ENCODE measurements at regions not wholly inside any gene's neighbourhood (a gene's known extent, or its start where the extent isn't known, plus 50 kb on each side); places are given as distances from the start of the nearest gene placed in this dataset.

DNA sequence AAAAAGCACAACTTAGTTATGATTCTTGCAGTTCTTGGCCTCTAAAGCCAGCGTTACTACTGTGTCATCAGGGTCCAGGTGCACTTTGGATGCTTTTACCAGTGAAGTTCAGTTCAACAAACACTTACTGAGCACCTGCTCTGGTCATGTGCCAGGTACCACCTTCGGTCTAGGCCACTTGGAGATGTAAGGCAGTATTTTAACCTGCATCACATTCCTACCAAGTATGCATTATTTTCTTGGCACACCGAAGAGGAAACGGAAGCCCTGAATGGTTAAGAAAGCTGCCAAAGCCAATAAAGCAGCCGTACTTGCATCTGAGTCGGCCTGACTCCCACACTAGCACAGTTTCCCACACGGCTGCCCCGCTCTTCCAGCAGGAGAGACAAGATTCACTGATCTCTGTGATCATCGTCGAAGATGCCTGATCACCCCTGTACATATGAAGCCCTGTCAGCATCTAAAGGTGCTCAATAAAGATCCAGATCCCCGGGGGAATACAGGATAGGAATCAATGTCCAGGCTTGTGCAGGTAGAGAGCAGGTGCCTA, 427.1 kb downstream of the EIPR1 start:
- TF ChIP-seq, protein P1, sequence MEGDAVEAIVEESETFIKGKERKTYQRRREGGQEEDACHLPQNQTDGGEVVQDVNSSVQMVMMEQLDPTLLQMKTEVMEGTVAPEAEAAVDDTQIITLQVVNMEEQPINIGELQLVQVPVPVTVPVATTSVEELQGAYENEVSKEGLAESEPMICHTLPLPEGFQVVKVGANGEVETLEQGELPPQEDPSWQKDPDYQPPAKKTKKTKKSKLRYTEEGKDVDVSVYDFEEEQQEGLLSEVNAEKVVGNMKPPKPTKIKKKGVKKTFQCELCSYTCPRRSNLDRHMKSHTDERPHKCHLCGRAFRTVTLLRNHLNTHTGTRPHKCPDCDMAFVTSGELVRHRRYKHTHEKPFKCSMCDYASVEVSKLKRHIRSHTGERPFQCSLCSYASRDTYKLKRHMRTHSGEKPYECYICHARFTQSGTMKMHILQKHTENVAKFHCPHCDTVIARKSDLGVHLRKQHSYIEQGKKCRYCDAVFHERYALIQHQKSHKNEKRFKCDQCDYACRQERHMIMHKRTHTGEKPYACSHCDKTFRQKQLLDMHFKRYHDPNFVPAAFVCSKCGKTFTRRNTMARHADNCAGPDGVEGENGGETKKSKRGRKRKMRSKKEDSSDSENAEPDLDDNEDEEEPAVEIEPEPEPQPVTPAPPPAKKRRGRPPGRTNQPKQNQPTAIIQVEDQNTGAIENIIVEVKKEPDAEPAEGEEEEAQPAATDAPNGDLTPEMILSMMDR (IDR thresholded peaks at IDR 0.05): no peak
- no peak for TF ChIP-seq EZH2 (IDR thresholded peaks at IDR 0.05; ENCODE audit: borderline replicate concordance, insufficient read depth, low read depth, low read length, poor library complexity, severe bottlenecking)
